A549 (cell line): ENCODE measurements at regions not wholly inside any gene's neighbourhood (a gene's known extent, or its start where the extent isn't known, plus 50 kb on each side); places are given as distances from the start of the nearest gene placed in this dataset.

ENCODE experiments used
- RCOR1 ChIP-seq: fragments of 150-350 bp; IDR thresholded peaks from 2 replicates; pipeline ENCODE4 v1.6.1; 2014; ENCODE audit warnings: antibody characterized with exemption, low read length, low read depth
- TF ChIP-seq, protein P1 (sequence below): fragments of 450-650 bp; IDR thresholded peaks from 2 replicates; pipeline ENCODE4 v1.6.1; 2014; ENCODE audit warnings: antibody characterized with exemption
- TF ChIP-seq, protein P2 (sequence below): fragments of 200-600 bp; sonication (generic); IDR thresholded peaks from 2 replicates; pipeline ENCODE4 v1.6.1; 2016; ENCODE audit warnings: antibody characterized with exemption, mild to moderate bottlenecking, moderate library complexity

DNA sequence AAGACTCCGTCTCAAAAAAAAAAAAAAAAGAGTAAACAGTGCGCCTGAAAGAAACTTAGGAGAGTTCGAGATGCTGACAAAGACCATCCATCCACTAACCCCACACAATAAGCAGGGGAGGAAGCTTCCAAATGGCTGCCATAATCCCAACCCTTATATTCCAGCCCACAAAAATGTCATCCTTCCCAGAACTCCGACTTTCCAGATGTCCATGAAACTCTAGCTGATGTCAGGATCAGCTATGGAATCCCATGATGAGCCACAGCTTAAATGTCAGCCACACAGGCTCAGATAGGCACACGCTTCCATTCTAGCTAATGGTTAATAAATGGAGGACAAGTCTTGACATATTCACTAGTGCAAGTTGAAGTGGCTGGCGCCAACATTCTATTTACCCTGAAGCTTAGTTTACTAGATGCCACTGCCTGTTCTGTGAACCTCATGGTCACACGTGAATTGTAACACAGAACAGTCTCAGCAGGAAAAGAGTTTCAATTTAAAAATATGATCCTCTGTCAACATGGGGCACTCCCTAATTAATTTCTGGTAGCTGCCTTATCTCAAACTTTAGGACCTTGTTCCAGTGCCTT is 75.5 kb downstream of the FOXF2 start:
- no peak for TF ChIP-seq RCOR1
- TF ChIP-seq, protein P1, sequence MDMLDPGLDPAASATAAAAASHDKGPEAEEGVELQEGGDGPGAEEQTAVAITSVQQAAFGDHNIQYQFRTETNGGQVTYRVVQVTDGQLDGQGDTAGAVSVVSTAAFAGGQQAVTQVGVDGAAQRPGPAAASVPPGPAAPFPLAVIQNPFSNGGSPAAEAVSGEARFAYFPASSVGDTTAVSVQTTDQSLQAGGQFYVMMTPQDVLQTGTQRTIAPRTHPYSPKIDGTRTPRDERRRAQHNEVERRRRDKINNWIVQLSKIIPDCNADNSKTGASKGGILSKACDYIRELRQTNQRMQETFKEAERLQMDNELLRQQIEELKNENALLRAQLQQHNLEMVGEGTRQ: no peak
- TF ChIP-seq, protein P2, sequence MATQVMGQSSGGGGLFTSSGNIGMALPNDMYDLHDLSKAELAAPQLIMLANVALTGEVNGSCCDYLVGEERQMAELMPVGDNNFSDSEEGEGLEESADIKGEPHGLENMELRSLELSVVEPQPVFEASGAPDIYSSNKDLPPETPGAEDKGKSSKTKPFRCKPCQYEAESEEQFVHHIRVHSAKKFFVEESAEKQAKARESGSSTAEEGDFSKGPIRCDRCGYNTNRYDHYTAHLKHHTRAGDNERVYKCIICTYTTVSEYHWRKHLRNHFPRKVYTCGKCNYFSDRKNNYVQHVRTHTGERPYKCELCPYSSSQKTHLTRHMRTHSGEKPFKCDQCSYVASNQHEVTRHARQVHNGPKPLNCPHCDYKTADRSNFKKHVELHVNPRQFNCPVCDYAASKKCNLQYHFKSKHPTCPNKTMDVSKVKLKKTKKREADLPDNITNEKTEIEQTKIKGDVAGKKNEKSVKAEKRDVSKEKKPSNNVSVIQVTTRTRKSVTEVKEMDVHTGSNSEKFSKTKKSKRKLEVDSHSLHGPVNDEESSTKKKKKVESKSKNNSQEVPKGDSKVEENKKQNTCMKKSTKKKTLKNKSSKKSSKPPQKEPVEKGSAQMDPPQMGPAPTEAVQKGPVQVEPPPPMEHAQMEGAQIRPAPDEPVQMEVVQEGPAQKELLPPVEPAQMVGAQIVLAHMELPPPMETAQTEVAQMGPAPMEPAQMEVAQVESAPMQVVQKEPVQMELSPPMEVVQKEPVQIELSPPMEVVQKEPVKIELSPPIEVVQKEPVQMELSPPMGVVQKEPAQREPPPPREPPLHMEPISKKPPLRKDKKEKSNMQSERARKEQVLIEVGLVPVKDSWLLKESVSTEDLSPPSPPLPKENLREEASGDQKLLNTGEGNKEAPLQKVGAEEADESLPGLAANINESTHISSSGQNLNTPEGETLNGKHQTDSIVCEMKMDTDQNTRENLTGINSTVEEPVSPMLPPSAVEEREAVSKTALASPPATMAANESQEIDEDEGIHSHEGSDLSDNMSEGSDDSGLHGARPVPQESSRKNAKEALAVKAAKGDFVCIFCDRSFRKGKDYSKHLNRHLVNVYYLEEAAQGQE: no peak
